DMS 273 (cell line): ENCODE measurements at regions not wholly inside any gene's neighbourhood (a gene's known extent, or its start where the extent isn't known, plus 50 kb on each side); places are given as distances from the start of the nearest gene placed in this dataset.
"Not testable (repeated sequence)": the region's sequence is repeated elsewhere in the genome, so short reads cannot be mapped to it uniquely, and the experiment has no call there.

ENCODE experiments used
- DNase-seq: peaks from one replicate; lab custom pipeline; 2025; ENCODE audit not compliant: unreplicated experiment; lab: John Stamatoyannopoulos, UW

GRCh38 chr18:5721924-5722323 lies 173.4 kb downstream of the TMEM200C start:
- no peak for DNase-seq

GRCh38 chr18:5720132-5720531 lies 175.2 kb downstream of the TMEM200C start:
- peak; percentile 42 for DNase-seq

- DNase-seq: peak; percentile 86
Measured at GRCh38 chr18:5717256-5717655, 173.5 kb upstream of the EPB41L3 start.

- no peak for DNase-seq
Measured at GRCh38 chr18:5710676-5711075, 166.9 kb upstream of the EPB41L3 start.

- DNase-seq: no peak
Measured at GRCh38 chr18:5710235-5710634, 166.4 kb upstream of the EPB41L3 start.

- no peak for DNase-seq
Measured at GRCh38 chr18:5709476-5710095, 165.8 kb upstream of the EPB41L3 start.

- DNase-seq: no peak
Measured at GRCh38 chr18:5707586-5707985, 163.8 kb upstream of the EPB41L3 start.

- DNase-seq: no peak
Measured at GRCh38 chr18:5705393-5705792, 161.6 kb upstream of the EPB41L3 start.

GRCh38 chr18:5704847-5705246 lies 161.1 kb upstream of the EPB41L3 start:
- no peak for DNase-seq

- DNase-seq: not testable (repeated sequence)
Measured at GRCh38 chr18:5702016-5702415, 158.2 kb upstream of the EPB41L3 start.

- DNase-seq: no peak
Measured at GRCh38 chr18:5693699-5694294, 150.0 kb upstream of the EPB41L3 start.

- DNase-seq: no peak
Measured at GRCh38 chr18:5678779-5679406, 135.1 kb upstream of the EPB41L3 start.

- no peak for DNase-seq
Measured at GRCh38 chr18:5678278-5678677, 134.5 kb upstream of the EPB41L3 start.

- no peak for DNase-seq
Measured at GRCh38 chr18:5673616-5674015, 129.8 kb upstream of the EPB41L3 start.

GRCh38 chr18:5669585-5669984 lies 125.8 kb upstream of the EPB41L3 start:
- no peak for DNase-seq

- no peak for DNase-seq
Measured at GRCh38 chr18:5668087-5668715, 124.4 kb upstream of the EPB41L3 start.

GRCh38 chr18:5667356-5667755 lies 123.6 kb upstream of the EPB41L3 start:
- DNase-seq: no peak

- no peak for DNase-seq
Measured at GRCh38 chr18:5662586-5663090, 118.8 kb upstream of the EPB41L3 start.

- no peak for DNase-seq
Measured at GRCh38 chr18:5661179-5661578, 117.4 kb upstream of the EPB41L3 start.

GRCh38 chr18:5653802-5654201 lies 110.0 kb upstream of the EPB41L3 start:
- no peak for DNase-seq

GRCh38 chr18:5651736-5652135 lies 107.9 kb upstream of the EPB41L3 start:
- DNase-seq: no peak

GRCh38 chr18:5649439-5649838 lies 105.6 kb upstream of the EPB41L3 start:
- DNase-seq: no peak
